HG03066 (cell line): ENCODE measurements at regions not wholly inside any gene's neighbourhood (a gene's known extent, or its start where the extent isn't known, plus 50 kb on each side); places are given as distances from the start of the nearest gene placed in this dataset.
"Not testable (repeated sequence)": the region's sequence is repeated elsewhere in the genome, so short reads cannot be mapped to it uniquely, and the experiment has no call there.

Experiments used
- ATAC-seq: cut with Tn5 transposase; IDR thresholded peaks from one replicate; pipeline ENCODE4 v1.9.1; 2021; ENCODE audit warnings: low read depth; ENCODE audit not compliant: unreplicated experiment

DNA sequence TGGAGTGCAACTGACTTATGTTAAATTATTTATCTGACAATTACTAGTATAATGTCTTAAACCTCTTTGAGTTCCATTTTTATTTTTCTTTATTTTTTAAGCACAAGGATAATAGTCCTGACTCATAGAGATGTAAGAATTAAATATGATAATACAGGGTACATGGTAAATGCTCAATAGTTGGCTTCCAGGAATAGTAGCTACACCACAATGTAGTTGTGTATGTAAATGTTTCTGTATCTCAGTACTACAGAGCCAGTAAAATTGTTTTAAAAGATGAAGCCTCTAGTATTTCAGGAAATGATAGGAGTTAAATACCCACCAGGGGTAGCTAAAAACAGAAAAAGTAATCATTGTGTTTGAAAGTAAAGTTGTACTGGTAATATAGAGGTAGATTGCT is 487.4 kb upstream of the IRAK1BP1 start:
- no peak for ATAC-seq

- ATAC-seq = no peak
Observed at GRCh38 chr6:78380541-78380940, 486.8 kb upstream of the IRAK1BP1 start.

GRCh38 chr6:78383968-78384367 is 483.4 kb upstream of the IRAK1BP1 start:
- no peak for ATAC-seq

GRCh38 chr6:78386854-78387253 is 480.5 kb upstream of the IRAK1BP1 start:
- not testable (repeated sequence) for ATAC-seq

DNA sequence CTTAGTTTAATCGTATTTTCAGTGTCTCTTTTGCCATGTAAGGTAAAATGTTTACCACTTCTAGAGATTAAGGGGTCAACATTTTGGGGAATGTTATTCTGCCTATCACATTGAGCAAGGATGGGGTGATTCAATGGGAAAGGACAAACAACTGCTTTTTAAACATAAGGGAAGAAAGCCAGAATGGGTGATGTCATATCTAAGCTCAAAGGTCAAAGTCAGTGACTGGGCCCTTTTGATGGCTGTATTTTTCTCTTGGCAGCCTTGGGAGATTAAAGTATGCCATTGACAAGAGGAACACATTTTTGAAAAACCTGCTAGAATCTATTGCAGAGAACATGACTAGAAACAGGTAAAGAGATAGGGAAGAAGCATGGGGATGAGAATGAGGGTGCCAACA is 477.3 kb upstream of the IRAK1BP1 start:
- no peak for ATAC-seq

DNA sequence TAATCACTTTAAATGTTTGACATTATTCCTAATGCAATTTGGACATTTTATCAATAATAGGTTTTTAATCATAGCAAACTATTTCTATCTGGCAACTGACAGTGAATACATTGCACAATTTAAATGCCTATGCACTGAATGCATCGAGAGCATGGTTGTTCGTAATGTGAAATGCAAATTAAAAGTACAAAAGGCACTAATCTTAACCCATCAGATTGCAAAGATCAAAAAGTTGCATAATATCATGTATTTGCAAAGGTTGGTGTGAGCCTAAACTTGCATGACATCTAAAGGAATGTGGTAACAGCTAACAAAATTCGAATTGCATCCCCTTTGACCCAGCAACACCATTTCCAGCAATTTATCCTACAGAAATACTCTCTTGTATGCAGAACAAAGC is 469.9 kb upstream of the IRAK1BP1 start:
- ATAC-seq = no peak

GRCh38 chr6:78398292-78398691 is 469.1 kb upstream of the IRAK1BP1 start:
- no peak for ATAC-seq

DNA sequence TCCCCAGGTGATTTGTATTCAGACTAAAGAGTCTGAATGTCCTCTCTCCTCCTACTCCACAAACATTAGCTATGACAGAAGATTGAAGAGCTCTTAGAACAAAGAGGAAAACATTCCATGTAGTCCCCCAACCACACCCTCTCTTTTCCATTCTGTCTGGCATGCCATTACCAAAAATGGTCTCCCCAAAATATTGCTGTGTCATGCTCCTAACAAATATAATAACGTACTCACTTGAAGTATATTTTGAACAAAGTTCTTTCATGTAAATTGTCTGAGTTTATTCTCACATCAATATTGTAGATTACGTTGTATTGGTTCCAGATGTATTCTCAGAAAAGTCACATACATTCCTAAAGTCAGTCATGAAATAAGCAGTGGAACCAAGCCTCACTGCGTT is 467.3 kb upstream of the IRAK1BP1 start:
- no peak for ATAC-seq

GRCh38 chr6:78427386-78427785 is 440.0 kb upstream of the IRAK1BP1 start:
- no peak for ATAC-seq

- no peak for ATAC-seq
Observed at GRCh38 chr6:78430521-78430920, 436.8 kb upstream of the IRAK1BP1 start.

- no peak for ATAC-seq
Observed at GRCh38 chr6:78435671-78436070, 431.7 kb upstream of the IRAK1BP1 start.

DNA sequence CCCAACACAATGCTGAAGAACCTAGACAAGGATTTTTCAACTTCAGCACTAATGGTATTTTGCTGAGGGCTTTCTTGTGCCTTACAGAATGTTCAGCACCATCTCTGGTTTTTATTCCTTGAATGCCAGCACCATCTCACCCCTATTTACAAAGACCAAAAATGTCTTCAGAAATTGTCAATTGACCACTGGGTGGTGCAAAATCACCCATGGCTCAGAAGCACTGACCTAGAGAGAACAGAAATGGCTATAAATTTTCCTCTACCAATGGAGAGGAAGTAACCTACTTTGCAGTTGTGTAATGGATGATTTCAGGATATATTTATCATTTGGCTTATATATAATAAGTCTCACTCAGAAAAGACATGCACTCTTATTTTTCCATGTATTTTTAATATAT is 431.0 kb upstream of the IRAK1BP1 start:
- no peak for ATAC-seq

- ATAC-seq = no peak
Observed at GRCh38 chr6:78438135-78438534, 429.2 kb upstream of the IRAK1BP1 start.

- ATAC-seq = no peak
Observed at GRCh38 chr6:78460711-78461110, 406.6 kb upstream of the IRAK1BP1 start.

DNA sequence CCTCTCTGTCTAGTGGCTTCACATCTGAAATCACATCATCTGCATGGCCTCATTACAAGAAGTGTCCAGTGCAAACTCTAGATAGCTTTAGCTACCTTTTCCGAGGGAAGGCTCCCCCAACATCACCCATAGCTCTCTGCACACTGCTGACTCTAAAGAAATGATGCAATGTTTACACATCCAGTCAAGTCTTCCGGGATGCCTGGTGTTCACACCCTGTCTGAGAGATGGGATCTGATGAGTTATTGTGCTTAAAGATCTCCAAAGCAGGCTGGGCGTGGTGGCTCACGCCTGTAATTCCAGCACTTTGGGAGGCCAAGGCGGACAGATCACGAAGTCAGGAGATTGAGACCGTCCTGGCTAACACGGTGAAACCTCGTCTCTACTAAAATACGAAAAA is 404.6 kb upstream of the IRAK1BP1 start:
- no peak for ATAC-seq

DNA sequence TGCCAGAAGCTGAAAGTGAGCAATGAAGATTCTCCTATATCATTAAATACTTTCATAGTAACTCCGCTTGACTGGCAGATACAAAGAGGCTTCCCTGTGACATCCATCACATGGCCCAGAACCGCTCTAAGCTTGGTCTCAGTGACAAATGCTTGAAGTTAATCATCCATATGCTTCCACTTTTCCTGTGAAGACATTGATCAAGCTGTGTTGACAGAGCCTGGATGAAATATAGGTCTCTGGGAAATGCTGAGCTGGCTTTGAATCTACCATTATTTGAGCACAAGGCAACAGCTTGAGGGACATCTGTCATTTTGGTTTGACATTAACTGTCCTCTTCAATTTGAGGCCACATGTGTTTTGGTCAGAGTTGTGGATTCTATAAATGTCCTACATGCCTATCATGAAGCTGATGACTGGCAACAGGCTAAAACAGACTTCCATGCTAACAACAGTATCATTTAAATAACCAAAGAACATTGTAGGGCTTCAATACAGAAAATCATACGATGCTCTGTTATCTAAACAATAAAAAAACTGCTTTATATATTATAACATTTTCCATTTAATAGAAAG is 402.2 kb upstream of the IRAK1BP1 start:
- ATAC-seq = no peak

- no peak for ATAC-seq
Observed at GRCh38 chr6:78476561-78476960, 390.8 kb upstream of the IRAK1BP1 start.

- no peak for ATAC-seq
Observed at GRCh38 chr6:78482801-78483552, 384.4 kb upstream of the IRAK1BP1 start.

GRCh38 chr6:78483553-78484197 is 383.7 kb upstream of the IRAK1BP1 start:
- no peak for ATAC-seq

- no peak for ATAC-seq
Observed at GRCh38 chr6:78484198-78485064, 382.9 kb upstream of the IRAK1BP1 start.

DNA sequence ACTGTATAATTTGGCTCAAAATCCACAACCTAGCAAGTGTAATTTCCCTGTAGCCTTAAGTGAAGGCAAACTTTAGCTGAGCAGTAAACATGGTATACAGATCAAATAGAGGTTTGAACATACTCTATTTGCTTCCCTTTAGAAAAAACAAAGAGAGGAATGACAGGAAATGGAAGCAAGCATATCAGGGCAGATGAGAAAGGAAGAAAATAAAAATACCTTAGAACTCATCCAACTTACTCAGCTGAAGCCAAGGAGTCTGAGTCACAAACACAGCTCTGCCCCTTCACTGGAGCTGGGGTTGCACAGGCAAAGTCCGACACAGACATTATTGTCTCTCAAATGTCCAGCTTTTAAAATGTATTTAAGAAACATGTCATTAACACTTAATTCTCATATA is 379.9 kb upstream of the IRAK1BP1 start:
- no peak for ATAC-seq
